B cell (primary cell): ENCODE measurements at regions not wholly inside any gene's neighbourhood (a gene's known extent, or its start where the extent isn't known, plus 50 kb on each side); places are given as distances from the start of the nearest gene placed in this dataset.

Source experiments
- ATAC-seq: fragments of 200-7000 bp; cut with Tn5 transposase; one replicate; pipeline ENCODE4 v1.10.0; 2021; ENCODE audit warnings: low read depth, mild to moderate bottlenecking, moderate number of reproducible peaks, moderate library complexity
- CTCF ChIA-PET: fragments of 350-600 bp; sonication (Branson Sonifier 250); formaldehyde crosslinking; loops from one replicate; lab custom pipeline; 2021; ENCODE audit warnings: antibody characterized with exemption, inconsistent platforms; lab: Charles Lee
- POLR2A ChIA-PET: fragments of 350-600 bp; sonication (Branson Sonifier 250); formaldehyde crosslinking; loops from one replicate; lab custom pipeline; 2021; ENCODE audit warnings: antibody characterized with exemption; lab: Charles Lee
- DNase-seq: peaks from one replicate; pipeline ENCODE4 v3.0.0; 2013
- H2AFZ ChIP-seq: 2 replicates; pipeline ENCODE4 v1.6.1; 2012; ENCODE audit warnings: mild to moderate bottlenecking, low read depth, low read length; ENCODE audit not compliant: insufficient read depth, poor library complexity, severe bottlenecking
- H3K27ac ChIP-seq, 2 donors: 1 replicate in 1 of 2; 2 replicates in 1 of 2; pipeline ENCODE4 v1.5.1; 2012 to 2013; ENCODE audit warnings: low read length in 2 of 2, mild to moderate bottlenecking in 2 of 2, moderate library complexity in 1 of 2
- H3K27me3 ChIP-seq, 4 experiments: fragments of 200-600 bp in 1 of 4; sonication (generic) in 1 of 4; replicated peaks in 1 of 4; 1 replicate in 2 of 4; 2 replicates in 2 of 4; pipeline versions ENCODE4 v1.6.1 to v1.7.0; 2013 to 2016; ENCODE audit warnings: low read length in 3 of 4, mild to moderate bottlenecking in 2 of 4, mixed read lengths in 1 of 4, moderate library complexity in 1 of 4; ENCODE audit not compliant: insufficient read depth in 4 of 4, control insufficient read depth in 3 of 4; ENCODE audit errors: control extremely low read depth in 1 of 4
- H3K36me3 ChIP-seq, 2 experiments: replicated peaks in 1 of 2; 1 replicate in 1 of 2; 2 replicates in 1 of 2; pipeline versions ENCODE4 v1.6.1 to v1.7.1; 2013; ENCODE audit warnings: low read length in 1 of 2; ENCODE audit not compliant: insufficient read depth in 2 of 2, control insufficient read depth in 1 of 2; ENCODE audit errors: control extremely low read depth in 1 of 2, extremely low read depth in 1 of 2
- H3K4me1 ChIP-seq, 2 donors: fragments of 200-600 bp in 1 of 2; sonication (generic) in 1 of 2; 1 replicate in 1 of 2; 2 replicates in 1 of 2; pipeline versions ENCODE4 v1.5.1 to v1.6.1; 2013 to 2017; ENCODE audit warnings: low read length in 2 of 2; ENCODE audit not compliant: control insufficient read depth in 2 of 2, insufficient read depth in 2 of 2
- H3K4me2 ChIP-seq: replicated peaks from 2 replicates; pipeline ENCODE3; 2012; ENCODE audit warnings: mild to moderate bottlenecking, low read depth, low read length; ENCODE audit not compliant: poor library complexity, severe bottlenecking
- H3K4me3 ChIP-seq, 5 experiments: fragments of 200-600 bp in 1 of 5; sonication (generic) in 1 of 5; 1 replicate in 3 of 5; 2 replicates in 2 of 5; pipeline versions ENCODE4 v1.5.1 to v1.7.0; 2011 to 2016; ENCODE audit warnings: low read length in 4 of 5, mild to moderate bottlenecking in 4 of 5, low read depth in 2 of 5, control low read depth in 1 of 5, moderate library complexity in 1 of 5; ENCODE audit not compliant: insufficient read depth in 1 of 5; ENCODE audit errors: control extremely low read depth in 1 of 5, extremely low read depth in 1 of 5
- H3K79me2 ChIP-seq: fragments of 200-600 bp; sonication (generic); one replicate; pipeline ENCODE4 v1.6.0; 2016; ENCODE audit warnings: low read length; ENCODE audit not compliant: control insufficient read depth, insufficient read depth
- H3K9ac ChIP-seq: fragments of 200-600 bp; sonication (generic); 2 replicates; pipeline ENCODE4 v1.6.1; 2017; ENCODE audit warnings: mild to moderate bottlenecking, low read length, moderate library complexity
- H3K9me3 ChIP-seq, 3 donors: one replicate each; pipeline versions ENCODE4 v1.6.1 to v1.7.1; 2013; ENCODE audit warnings: low read length in 2 of 3; ENCODE audit not compliant: control insufficient read depth in 2 of 3, insufficient read depth in 1 of 3; ENCODE audit errors: control extremely low read depth in 1 of 3
- H4K20me1 ChIP-seq: 2 replicates; pipeline ENCODE4 v1.6.0; 2012; ENCODE audit warnings: mild to moderate bottlenecking, low read length; ENCODE audit not compliant: insufficient read depth, control insufficient read depth, poor library complexity, severe bottlenecking
- H3K27ac Mint-ChIP-seq: one replicate; pipeline ENCODE4 v1.8.0; 2021; ENCODE audit warnings: mixed read lengths
- H3K27me3 Mint-ChIP-seq: one replicate; pipeline ENCODE4 v1.8.0; 2021; ENCODE audit warnings: mixed read lengths
- H3K4me1 Mint-ChIP-seq: one replicate; pipeline ENCODE4 v1.8.0; 2021; ENCODE audit warnings: mixed read lengths
- H3K4me3 Mint-ChIP-seq: one replicate; pipeline ENCODE4 v1.8.0; 2021; ENCODE audit warnings: mixed read lengths
- H3K9me3 Mint-ChIP-seq: one replicate; pipeline ENCODE4 v1.8.0; 2022; ENCODE audit warnings: mixed read lengths; ENCODE audit not compliant: insufficient read depth
- EZH2 ChIP-seq: IDR thresholded peaks from 2 replicates; pipeline ENCODE4 v1.6.1; 2012; ENCODE audit warnings: borderline replicate concordance, low read depth, mild to moderate bottlenecking, moderate library complexity, low read length; ENCODE audit not compliant: insufficient read depth, poor library complexity, severe bottlenecking
- WGBS: methylation state at CpG from one replicate; pipeline ENCODE4 v1.1.5; 2013; ENCODE audit warnings: missing lambda C conversion rate; ENCODE audit not compliant: insufficient coverage; 5-methylcytosine and 5-hydroxymethylcytosine counted together
- intact Hi-C: fragments of 100-400 bp; cut with micrococcal nuclease; formaldehyde crosslinking; loops from one replicate; pipeline ENCODE4 v1.10.0; 2022
- TF ChIP-seq, protein P1 (sequence below): fragments of 200-600 bp; IDR thresholded peaks from one replicate; pipeline ENCODE4 v1.8.0; 2022; ENCODE audit warnings: antibody characterized with exemption, mild to moderate bottlenecking

DNA sequence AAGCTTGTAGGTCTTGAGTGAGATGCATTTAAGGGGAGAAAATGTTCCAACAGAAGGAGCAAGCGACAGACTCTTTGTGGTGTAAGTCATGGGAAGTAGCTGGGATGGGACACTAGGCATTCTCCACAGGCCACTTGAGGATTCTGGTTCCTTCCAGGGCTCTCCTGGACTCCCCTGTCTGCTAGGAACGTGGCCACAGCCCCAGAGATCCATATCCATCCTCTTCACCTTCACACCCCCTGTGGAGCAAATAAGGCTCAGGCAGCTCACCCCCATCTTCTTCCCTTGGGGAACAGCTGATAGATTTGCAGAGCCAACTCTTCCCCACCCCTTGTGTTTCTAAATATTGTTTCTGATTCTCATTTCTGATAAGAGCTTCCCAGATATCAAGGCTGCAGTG is 482.6 kb upstream of the MKI67 start:
- Histone ChIP-seq H3K36me3 (no peaks in the 10 kb centered on the region), H3K27ac (no peak overlapping the region), H3K4me3 (no peak overlapping the region), H3K27me3 (no peaks in the 10 kb centered on the region), H2AFZ (no peak overlapping the region), H3K4me2 (no peak overlapping the region), H3K9ac (no peak overlapping the region), H3K9me3 (peaks cover 0 to 12% (median 0%) of the 10 kb centered on the region in 3 donors), H4K20me1 (no peaks in the 10 kb centered on the region), H3K79me2 (no peaks in the 10 kb centered on the region), H3K4me1 (no peaks in the 10 kb centered on the region)
- Mint-ChIP-seq H3K9me3 (no peaks in the 10 kb centered on the region), H3K4me1 (no peaks in the 10 kb centered on the region), H3K4me3 (no peak overlapping the region), H3K27me3 (no peaks in the 10 kb centered on the region), H3K27ac (no peak overlapping the region)
- no peak for DNase-seq
- TF ChIP-seq, protein P1, sequence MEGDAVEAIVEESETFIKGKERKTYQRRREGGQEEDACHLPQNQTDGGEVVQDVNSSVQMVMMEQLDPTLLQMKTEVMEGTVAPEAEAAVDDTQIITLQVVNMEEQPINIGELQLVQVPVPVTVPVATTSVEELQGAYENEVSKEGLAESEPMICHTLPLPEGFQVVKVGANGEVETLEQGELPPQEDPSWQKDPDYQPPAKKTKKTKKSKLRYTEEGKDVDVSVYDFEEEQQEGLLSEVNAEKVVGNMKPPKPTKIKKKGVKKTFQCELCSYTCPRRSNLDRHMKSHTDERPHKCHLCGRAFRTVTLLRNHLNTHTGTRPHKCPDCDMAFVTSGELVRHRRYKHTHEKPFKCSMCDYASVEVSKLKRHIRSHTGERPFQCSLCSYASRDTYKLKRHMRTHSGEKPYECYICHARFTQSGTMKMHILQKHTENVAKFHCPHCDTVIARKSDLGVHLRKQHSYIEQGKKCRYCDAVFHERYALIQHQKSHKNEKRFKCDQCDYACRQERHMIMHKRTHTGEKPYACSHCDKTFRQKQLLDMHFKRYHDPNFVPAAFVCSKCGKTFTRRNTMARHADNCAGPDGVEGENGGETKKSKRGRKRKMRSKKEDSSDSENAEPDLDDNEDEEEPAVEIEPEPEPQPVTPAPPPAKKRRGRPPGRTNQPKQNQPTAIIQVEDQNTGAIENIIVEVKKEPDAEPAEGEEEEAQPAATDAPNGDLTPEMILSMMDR: no peak
- no peak for TF ChIP-seq EZH2
- POLR2A ChIA-PET: no interaction called here
- CTCF ChIA-PET: no interaction called here
- intact Hi-C loops: no loop called here
- 60% methylated on average over 1 of the region's 2 CpGs for WGBS
- ATAC-seq: no peak

DNA sequence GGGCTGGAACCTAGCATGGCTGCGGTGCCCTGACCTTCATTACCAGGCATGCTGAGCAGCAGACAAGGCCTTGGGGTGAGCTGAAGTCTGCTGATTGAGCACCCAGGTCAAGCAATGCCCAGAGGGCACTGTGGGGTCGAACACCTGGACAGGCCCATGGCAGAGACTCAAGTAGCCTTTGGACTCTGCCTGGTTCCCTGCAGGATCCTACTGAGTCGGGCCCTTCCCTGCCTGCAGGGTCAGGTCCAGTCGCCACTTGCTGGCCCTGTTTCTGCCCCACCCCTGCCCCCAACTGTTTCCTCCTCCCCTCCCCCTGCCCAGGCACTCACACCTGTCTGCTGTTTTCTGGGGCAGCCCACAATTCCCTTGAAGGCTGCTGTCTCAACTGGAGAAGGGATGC is 483.2 kb upstream of the MKI67 start:
- Histone ChIP-seq H3K9me3 (peaks cover 0 to 12% (median 0%) of the 10 kb centered on the region in 3 donors), H2AFZ (no peak overlapping the region), H3K4me1 (no peaks in the 10 kb centered on the region), H3K9ac (no peak overlapping the region), H3K36me3 (no peaks in the 10 kb centered on the region), H3K4me2 (no peak overlapping the region), H3K27me3 (no peaks in the 10 kb centered on the region), H3K79me2 (no peaks in the 10 kb centered on the region), H4K20me1 (no peaks in the 10 kb centered on the region), H3K4me3 (no peak overlapping the region), H3K27ac (no peak overlapping the region)
- no peak overlapping the region for H3K4me3 Mint-ChIP-seq
- POLR2A ChIA-PET: no interaction called here
- no peaks in the 10 kb centered on the region for H3K9me3 Mint-ChIP-seq
- ATAC-seq (no peak), DNase-seq (no peak)
- no peaks in the 10 kb centered on the region for H3K27me3 Mint-ChIP-seq
- intact Hi-C loops: no loop called here
- no peaks in the 10 kb centered on the region for H3K4me1 Mint-ChIP-seq
- H3K27ac Mint-ChIP-seq: no peak overlapping the region
- TF ChIP-seq, protein P1: no peak
- WGBS: 81% methylated on average over 4 of the region's 4 CpGs
- CTCF ChIA-PET: no interaction called here
